Motor neuron (in vitro differentiated cells): ENCODE measurements at regions not wholly inside any gene's neighbourhood (a gene's known extent, or its start where the extent isn't known, plus 50 kb on each side); places are given as distances from the start of the nearest gene placed in this dataset.

Experiments
- ATAC-seq, 8 experiments: fragments of 200-7000 bp; cut with Tn5 transposase; replicated peaks in 6 of 8; 2 replicates each; pipeline ENCODE4 v1.8.0; 2021; ENCODE audit warnings: mild to moderate bottlenecking in 8 of 8, moderate library complexity in 8 of 8
- H3K27ac ChIP-seq, 2 donors: fragments of 250-450 bp; sonication (Bioruptor Pico); 2 replicates each; pipeline ENCODE4 v1.9.0; 2021; ENCODE audit warnings: antibody characterized with exemption in 2 of 2, mild to moderate bottlenecking in 2 of 2, moderate library complexity in 1 of 2
- H3K4me1 ChIP-seq, 2 donors: fragments of 250-450 bp; sonication (Bioruptor Pico); replicated peaks in 1 of 2; 2 replicates each; pipeline ENCODE4 v1.6.1; 2021; ENCODE audit warnings: antibody characterized with exemption in 2 of 2, mild to moderate bottlenecking in 2 of 2, moderate library complexity in 1 of 2
- H3K4me3 ChIP-seq, 5 donors: fragments of 250-450 bp; sonication (Bioruptor Pico); 2 replicates each; pipeline ENCODE4 v1.9.0; 2021; ENCODE audit warnings: antibody characterized with exemption in 5 of 5, mild to moderate bottlenecking in 5 of 5, moderate library complexity in 4 of 5
- WGBS, 10 experiments: fragments of 450-650 bp; shearing (Covaris generic); methylation state at CpG; one replicate each; pipeline ENCODE4 v1.0.0; 2022; 5-methylcytosine and 5-hydroxymethylcytosine counted together
- in situ Hi-C, 9 experiments: fragments of 400-800 bp; cut with MboI; loops; one replicate each; pipeline ENCODE4 v1.15.0; 2021; ENCODE audit warnings: low sequenced_read_pairs in 9 of 9, low pct_unique_long_range_greater_than_20kb in 2 of 9; ENCODE audit not compliant: unreplicated experiment in 9 of 9

DNA sequence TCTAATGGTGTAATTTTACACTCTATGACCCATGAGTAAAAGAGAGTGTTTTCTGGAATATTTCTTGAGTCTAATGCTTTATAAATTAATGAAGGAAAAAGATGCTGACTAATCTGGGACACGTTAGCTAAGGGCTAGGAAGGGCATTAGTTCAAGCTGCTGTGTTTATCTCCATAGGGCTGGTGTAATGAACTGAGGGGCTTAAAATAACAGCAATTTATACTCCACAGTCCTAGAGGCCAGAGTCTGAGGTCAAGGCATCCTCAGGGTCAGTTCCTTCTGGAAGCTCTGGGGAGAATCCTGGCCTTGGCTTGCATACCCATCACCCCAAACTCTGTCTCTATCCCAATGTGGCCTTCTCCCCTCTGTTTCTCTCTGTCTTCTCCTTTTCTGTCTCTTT, 105.2 kb upstream of the PFKP start:
- Histone ChIP-seq H3K4me1 (no peaks in the 10 kb centered on the region), H3K27ac (no peak overlapping the region), H3K4me3 (no peak overlapping the region)
- ATAC-seq, result no peak
- in situ Hi-C loops, result loop anchor here in 1 of 9 experiments (25.0 kb wide), 1 partner anchor 325 kb away; no protein-coding TSS in a partner anchor
- WGBS, 10 experiments, result 11 to 100% (median 65%) methylated on average over 1 of the region's 1 CpG; no CpG with 5 or more reads in 2 of the 10 experiments

- in situ Hi-C loops, result loop anchor here in 1 of 9 experiments (25.0 kb wide), 1 partner anchor 321 kb away; no protein-coding TSS in a partner anchor
- no peak for ATAC-seq
- WGBS, 10 experiments, result 17 to 87% (median 78%) methylated on average over 1 to 6 of the region's 6 CpGs; no CpG with 5 or more reads in 3 of the 10 experiments
- Histone ChIP-seq H3K4me3 (no peak overlapping the region), H3K27ac (no peak overlapping the region), H3K4me1 (no peaks in the 10 kb centered on the region)
Observed at GRCh38 chr10:2958659-2959058, 108.7 kb upstream of the PFKP start.

- no peaks in the 10 kb centered on the region for H3K4me1 ChIP-seq
- no peak for ATAC-seq
- no peak overlapping the region for H3K4me3 ChIP-seq
- in situ Hi-C loops, result loop anchor here in 1 of 9 experiments (25.0 kb wide), 1 partner anchor 320 kb away; no protein-coding TSS in a partner anchor
- 47 to 66% (median 60%) methylated on average over 1 to 2 of the region's 2 CpGs; no CpG with 5 or more reads in 7 of the 10 experiments for WGBS, 10 experiments
- no peak overlapping the region for H3K27ac ChIP-seq
Observed at GRCh38 chr10:2957785-2958184, 109.6 kb upstream of the PFKP start.

DNA sequence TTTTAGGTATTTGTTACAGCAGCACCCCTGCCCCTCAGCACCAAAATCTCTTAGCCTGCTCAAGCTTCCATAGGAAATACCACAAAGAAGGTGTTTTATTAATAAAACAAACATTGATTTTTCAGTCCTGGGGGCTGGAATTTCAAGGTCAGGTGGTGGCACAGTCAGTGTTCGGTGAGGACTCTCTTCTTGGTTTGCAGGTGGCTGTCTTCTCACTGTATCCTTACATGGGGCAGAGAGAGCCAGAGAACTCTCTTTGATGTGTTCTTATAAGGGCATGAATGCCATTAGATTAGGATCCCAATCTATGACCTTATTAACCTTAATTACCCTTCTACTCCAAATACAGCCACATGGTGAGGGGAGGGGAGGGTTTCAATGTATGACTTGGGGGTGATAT, 112.3 kb upstream of the PFKP start:
- Histone ChIP-seq H3K4me1 (no peaks in the 10 kb centered on the region), H3K27ac (no peak overlapping the region), H3K4me3 (no peak overlapping the region)
- 0 to 89% (median 46%) methylated on average over 1 of the region's 1 CpG; no CpG with 5 or more reads in 6 of the 10 experiments for WGBS, 10 experiments
- no peak for ATAC-seq
- in situ Hi-C loops, result loop anchor here in 1 of 9 experiments (25.0 kb wide), 1 partner anchor 318 kb away; no protein-coding TSS in a partner anchor

GRCh38 chr10:2953495-2953894, 113.9 kb upstream of the PFKP start:
- Histone ChIP-seq H3K4me3 (no peak overlapping the region), H3K4me1 (no peaks in the 10 kb centered on the region), H3K27ac (no peak overlapping the region)
- WGBS, 10 experiments, result 19 to 100% (median 78%) methylated on average over 1 to 2 of the region's 2 CpGs; no CpG with 5 or more reads in 5 of the 10 experiments
- in situ Hi-C loops, result loop anchor here in 1 of 9 experiments (25.0 kb wide), 1 partner anchor 316 kb away; no protein-coding TSS in a partner anchor
- ATAC-seq, result no peak

DNA sequence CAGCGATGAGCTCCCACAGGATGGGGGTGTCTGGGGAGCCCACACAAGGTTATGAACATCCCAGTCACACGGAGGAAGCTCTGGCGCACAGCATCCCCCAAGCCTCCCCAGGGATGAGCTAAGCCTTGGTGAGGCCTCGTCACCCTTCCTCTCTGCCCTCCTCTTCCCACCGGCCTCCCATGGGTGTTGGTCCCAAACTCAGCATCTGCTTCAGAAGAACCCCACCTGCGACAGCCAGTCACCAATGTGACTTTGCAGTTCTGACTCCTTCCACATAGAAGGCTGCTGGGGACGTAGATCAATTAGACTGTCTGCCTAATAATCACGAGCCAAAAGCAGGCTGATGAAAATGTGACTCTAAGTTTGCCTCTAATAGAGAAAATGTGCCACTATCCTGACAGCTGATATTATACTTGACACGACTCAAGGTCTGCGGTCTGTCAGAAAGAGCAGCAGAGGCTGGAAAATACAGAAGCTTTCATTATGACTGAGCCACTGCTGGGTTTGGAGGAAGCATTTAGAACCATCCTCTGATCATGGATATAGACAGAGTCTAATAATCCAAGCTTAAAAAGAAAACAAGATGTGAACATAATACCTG, 116.0 kb upstream of the PFKP start:
- H3K4me1 ChIP-seq, result no peaks in the 10 kb centered on the region
- H3K4me3 ChIP-seq, result no peak overlapping the region
- in situ Hi-C loops, result loop anchor here in 1 of 9 experiments (25.0 kb wide), 1 partner anchor 314 kb away; no protein-coding TSS in a partner anchor
- H3K27ac ChIP-seq, result no peak overlapping the region
- no peak for ATAC-seq
- WGBS, 10 experiments, result 67 to 93% (median 80%) methylated on average over 2 to 7 of the region's 10 CpGs; no CpG with 5 or more reads in 2 of the 10 experiments

- Histone ChIP-seq H3K4me1 (no peaks in the 10 kb centered on the region), H3K27ac (no peak overlapping the region), H3K4me3 (no peak overlapping the region)
- ATAC-seq, result no peak
- in situ Hi-C loops, result loop anchor here in 1 of 9 experiments (25.0 kb wide), 1 partner anchor 313 kb away; no protein-coding TSS in a partner anchor
- 20 to 96% (median 56%) methylated on average over 1 to 3 of the region's 5 CpGs; no CpG with 5 or more reads in 4 of the 10 experiments for WGBS, 10 experiments
Observed at GRCh38 chr10:2950546-2950945, 116.8 kb upstream of the PFKP start.

DNA sequence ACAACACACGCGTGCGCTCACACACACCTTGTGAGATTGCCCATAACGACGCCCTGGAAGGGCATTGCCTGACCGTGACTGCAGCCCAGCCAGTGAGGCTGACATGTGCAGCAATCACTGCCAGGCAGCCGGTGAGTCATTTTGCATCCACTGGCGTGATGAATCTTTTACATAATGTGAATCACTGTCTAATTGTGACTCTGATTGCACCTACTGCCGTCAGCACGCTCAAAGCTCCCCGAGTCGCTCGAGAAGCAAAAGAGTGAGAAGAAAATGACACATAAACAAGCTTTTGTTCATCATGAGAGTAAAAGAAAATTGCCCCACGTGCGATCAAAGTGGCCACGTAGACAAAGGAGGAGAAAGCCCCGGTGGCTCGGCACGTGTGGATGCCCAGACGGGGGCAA, 117.4 kb upstream of the PFKP start:
- in situ Hi-C loops, result loop anchor here in 3 of 9 experiments (25.0 kb wide), 2 partner anchors 87 to 313 kb away; no protein-coding TSS in a partner anchor
- no peak overlapping the region for H3K27ac ChIP-seq
- H3K4me1 ChIP-seq, result no peaks in the 10 kb centered on the region
- ATAC-seq, result peak; percentile 96 to 100 (median 98)
- no peak overlapping the region for H3K4me3 ChIP-seq
- 0 to 88% (median 77%) methylated on average over 2 to 14 of the region's 20 CpGs; no CpG with 5 or more reads in 2 of the 10 experiments for WGBS, 10 experiments

DNA sequence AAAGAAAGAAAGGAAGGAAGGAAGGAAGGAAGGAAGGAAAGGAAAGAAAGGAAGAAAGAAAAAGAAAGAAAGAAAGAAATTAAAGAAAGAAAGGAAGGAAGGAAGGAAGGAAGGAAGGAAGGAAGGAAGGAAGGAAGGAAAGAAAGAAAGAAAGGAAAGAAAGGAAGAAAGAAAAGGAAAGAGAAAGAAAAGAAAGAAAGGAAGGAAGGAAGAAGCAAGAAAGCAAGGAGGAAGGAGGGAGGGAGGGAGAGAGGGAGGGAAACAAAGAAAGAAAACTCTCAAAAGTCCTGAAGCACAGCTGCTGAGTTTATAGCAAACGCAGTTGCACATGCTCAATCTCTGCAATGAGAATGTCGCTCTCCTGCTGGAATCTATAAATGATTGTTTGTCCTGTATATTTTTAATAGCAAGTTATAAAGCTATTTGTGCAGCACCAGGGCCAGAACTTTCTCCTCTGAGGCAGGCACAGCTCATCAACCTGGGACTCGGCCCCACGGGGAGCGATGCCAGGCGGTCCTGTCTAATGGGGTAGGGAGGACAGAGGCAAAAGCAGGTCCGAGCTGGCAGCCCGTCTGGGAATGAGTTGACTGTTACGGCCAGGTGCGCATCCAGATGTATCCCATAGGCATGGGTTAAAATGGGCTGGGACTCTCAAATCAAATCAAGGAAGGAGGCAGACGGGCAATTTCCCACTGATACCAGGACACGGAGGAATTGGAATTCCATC, 118.0 kb upstream of the PFKP start:
- Histone ChIP-seq H3K4me1 (no peaks in the 10 kb centered on the region), H3K4me3 (no peak overlapping the region), H3K27ac (no peak overlapping the region)
- peak in 4 of 8 experiments; percentile 11 to 45 (median 24) for ATAC-seq
- WGBS, 10 experiments, result 30 to 82% (median 73%) methylated on average over 1 to 9 of the region's 12 CpGs; no CpG with 5 or more reads in 2 of the 10 experiments
- in situ Hi-C loops, result loop anchor here in 2 of 9 experiments (25.0 kb wide), 1 partner anchor 88 kb away; no protein-coding TSS in a partner anchor

DNA sequence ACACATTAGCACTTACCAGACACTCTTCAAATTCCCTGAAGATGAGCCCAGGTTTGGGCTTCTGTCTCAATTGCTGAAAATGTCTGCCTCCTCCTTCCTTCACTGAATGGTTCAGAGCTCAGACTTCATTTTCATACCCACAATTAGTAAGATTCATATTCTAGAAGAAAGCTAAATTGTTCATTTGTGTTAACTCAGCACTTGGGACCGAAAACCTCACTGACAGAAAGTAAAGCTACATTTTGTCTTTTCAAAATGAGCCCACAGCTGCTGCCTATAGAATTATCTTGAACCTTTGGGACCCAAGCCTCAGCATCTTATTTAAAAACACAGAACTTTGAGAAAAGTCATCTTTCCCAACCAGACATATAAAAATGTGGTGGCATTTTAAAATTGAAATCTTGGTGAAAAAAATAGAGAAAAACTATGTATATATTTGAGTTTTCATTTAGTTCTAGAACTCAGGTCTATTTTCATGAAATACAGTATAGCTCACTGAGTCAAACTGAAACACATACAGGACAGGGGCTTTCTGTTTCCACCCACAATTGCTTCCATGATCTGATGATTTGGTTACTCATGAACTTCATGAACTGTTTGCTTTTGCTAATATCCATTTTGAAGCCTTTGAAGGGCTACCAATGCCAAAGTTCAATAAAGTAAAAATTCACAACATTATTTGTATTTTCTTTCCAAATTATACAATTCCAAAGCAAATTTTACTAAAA, 119.1 kb upstream of the PFKP start:
- no peak for ATAC-seq
- Histone ChIP-seq H3K27ac (no peak overlapping the region), H3K4me3 (no peak overlapping the region), H3K4me1 (no peaks in the 10 kb centered on the region)
- in situ Hi-C loops, result loop anchor here in 2 of 9 experiments (25.0 kb wide), 1 partner anchor 89 kb away; no protein-coding TSS in a partner anchor
- WGBS, 10 experiments, result 56 to 100% (median 100%) methylated on average over 1 of the region's 1 CpG; no CpG with 5 or more reads in 2 of the 10 experiments

GRCh38 chr10:2944788-2945187, 122.6 kb upstream of the PFKP start:
- no peak overlapping the region for H3K27ac ChIP-seq
- H3K4me3 ChIP-seq, result no peak overlapping the region
- WGBS, 10 experiments, result 67 to 100% (median 95%) methylated on average over 1 to 3 of the region's 5 CpGs; no CpG with 5 or more reads in 6 of the 10 experiments
- in situ Hi-C loops, result loop anchor here in 2 of 9 experiments (25.0 kb wide), 1 partner anchor 93 kb away; no protein-coding TSS in a partner anchor
- peak in 1 of 8 experiments; percentile 22 for ATAC-seq
- H3K4me1 ChIP-seq, result no peaks in the 10 kb centered on the region

DNA sequence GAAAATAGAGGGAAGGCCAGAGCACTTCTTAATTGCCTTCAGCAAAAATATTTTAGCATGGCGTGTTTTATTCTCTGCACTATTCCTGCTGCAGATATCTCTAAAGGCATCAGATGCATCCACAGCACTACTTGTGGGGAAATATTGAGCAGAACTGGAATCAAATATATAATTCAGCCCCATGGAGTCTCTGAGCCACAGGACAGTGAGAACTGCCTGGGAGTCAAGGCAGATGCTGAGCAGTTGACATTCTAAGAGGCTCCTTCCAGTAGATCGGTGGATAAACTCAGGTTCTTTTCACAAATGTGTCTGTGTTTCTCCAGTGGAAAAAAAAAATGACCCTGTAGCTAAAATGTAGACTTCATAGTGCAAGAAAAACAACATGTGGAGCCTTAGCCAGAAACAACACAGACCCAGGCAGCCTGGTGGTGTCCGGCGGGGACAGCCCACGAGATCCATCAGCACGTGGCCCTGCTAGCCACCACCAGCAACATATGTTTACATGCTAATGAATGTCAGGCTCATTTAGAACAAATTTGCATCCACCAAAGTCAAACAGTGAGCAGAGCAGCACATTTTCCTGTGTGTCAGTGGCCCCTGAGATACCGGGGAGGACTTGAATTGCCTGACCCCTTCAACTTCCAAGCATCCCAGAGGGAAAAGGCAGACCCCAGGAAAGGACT, 123.3 kb upstream of the PFKP start:
- ATAC-seq, result peak in 3 of 8 experiments; percentile 45 to 89 (median 79)
- Histone ChIP-seq H3K4me1 (no peaks in the 10 kb centered on the region), H3K4me3 (no peak overlapping the region), H3K27ac (no peak overlapping the region)
- 0 to 100% (median 85%) methylated on average over 1 to 6 of the region's 7 CpGs; no CpG with 5 or more reads in 1 of the 10 experiments for WGBS, 10 experiments
- in situ Hi-C loops, result loop anchor here in 2 of 9 experiments (25.0 kb wide), 1 partner anchor 93 kb away; no protein-coding TSS in a partner anchor
